ENCODE measurements at regions not wholly inside any gene's neighbourhood (a gene's known extent, or its start where the extent isn't known, plus 50 kb on each side); places are given as distances from the start of the nearest gene placed in this dataset.

DNA sequence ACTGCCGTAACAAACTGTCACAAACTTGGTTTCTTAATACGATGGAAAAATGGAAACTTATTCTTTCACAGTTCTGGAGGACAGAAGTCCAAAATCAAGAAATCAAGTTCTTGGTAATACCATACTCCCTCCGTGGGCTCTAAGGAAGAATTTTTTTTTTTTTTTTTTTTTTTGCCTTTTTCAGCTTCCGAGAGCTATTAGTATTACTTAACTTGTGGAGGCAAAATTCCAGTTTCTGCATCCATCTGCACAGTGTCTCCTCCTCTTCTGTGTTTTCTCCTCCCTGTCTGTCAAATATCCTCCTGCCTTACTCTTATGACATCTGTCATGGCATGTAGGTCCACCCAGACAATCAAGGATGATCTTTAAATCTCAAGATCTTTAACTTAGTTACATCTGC lies 426.6 kb downstream of the SPRY1 start:
- no peak overlapping the region for H3K27ac ChIP-seq (ENCODE audit: low read depth in 2 of 2, low read length in 2 of 2)

DNA sequence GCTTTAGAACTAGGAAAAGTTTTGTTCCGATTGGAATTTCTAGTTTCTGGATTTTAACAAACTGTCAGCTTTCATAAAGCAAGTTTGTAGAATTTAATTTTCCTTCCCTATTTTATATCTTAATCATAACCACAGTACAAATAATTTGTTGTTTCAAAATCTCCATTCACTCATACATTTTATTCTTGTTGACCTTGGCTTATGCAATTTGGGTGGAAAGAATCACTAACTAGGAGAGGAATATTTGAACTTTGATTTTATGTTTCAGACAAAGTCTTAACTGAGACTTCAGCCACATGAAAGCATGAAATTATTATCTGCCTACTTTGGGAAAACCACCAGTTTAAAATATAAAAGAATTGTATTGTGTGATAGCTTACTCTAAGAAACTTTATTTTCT lies 427.9 kb downstream of the SPRY1 start:
- H3K4me1 ChIP-seq (ENCODE audit: control insufficient read depth in 2 of 2, insufficient read depth in 2 of 2, low read length in 2 of 2), result no peaks in the 10 kb centered on the region
- no peak overlapping the region for H3K27ac ChIP-seq (ENCODE audit: low read depth in 2 of 2, low read length in 2 of 2)
- no peak overlapping the region for H3K9ac ChIP-seq (ENCODE audit: low read depth in 1 of 2, low read length in 2 of 2)
- no peak overlapping the region for H3K4me3 ChIP-seq (ENCODE audit: low read length in 2 of 2)
- no peaks in the 10 kb centered on the region for H3K27me3 ChIP-seq (ENCODE audit: control insufficient read depth in 2 of 2, insufficient read depth in 2 of 2, low read length in 2 of 2)
- H3K9me3 ChIP-seq (ENCODE audit: control insufficient read depth in 2 of 2, low read length in 2 of 2), result no peaks in the 10 kb centered on the region
- no peaks in the 10 kb centered on the region for H3K36me3 ChIP-seq (ENCODE audit: control insufficient read depth in 2 of 2, insufficient read depth in 2 of 2, low read length in 2 of 2)

More for the DNA sequence above, 426.6 kb downstream of the SPRY1 start:
- no peaks in the 10 kb centered on the region for H3K9me3 ChIP-seq (ENCODE audit: control insufficient read depth in 2 of 2, low read length in 2 of 2)
- H3K36me3 ChIP-seq (ENCODE audit: control insufficient read depth in 2 of 2, insufficient read depth in 2 of 2, low read length in 2 of 2), result no peaks in the 10 kb centered on the region
- no peaks in the 10 kb centered on the region for H3K27me3 ChIP-seq (ENCODE audit: control insufficient read depth in 2 of 2, insufficient read depth in 2 of 2, low read length in 2 of 2)
- H3K4me3 ChIP-seq (ENCODE audit: low read length in 2 of 2), result no peak overlapping the region
- no peaks in the 10 kb centered on the region for H3K4me1 ChIP-seq (ENCODE audit: control insufficient read depth in 2 of 2, insufficient read depth in 2 of 2, low read length in 2 of 2)
- no peak overlapping the region for H3K9ac ChIP-seq (ENCODE audit: low read depth in 1 of 2, low read length in 2 of 2)

DNA sequence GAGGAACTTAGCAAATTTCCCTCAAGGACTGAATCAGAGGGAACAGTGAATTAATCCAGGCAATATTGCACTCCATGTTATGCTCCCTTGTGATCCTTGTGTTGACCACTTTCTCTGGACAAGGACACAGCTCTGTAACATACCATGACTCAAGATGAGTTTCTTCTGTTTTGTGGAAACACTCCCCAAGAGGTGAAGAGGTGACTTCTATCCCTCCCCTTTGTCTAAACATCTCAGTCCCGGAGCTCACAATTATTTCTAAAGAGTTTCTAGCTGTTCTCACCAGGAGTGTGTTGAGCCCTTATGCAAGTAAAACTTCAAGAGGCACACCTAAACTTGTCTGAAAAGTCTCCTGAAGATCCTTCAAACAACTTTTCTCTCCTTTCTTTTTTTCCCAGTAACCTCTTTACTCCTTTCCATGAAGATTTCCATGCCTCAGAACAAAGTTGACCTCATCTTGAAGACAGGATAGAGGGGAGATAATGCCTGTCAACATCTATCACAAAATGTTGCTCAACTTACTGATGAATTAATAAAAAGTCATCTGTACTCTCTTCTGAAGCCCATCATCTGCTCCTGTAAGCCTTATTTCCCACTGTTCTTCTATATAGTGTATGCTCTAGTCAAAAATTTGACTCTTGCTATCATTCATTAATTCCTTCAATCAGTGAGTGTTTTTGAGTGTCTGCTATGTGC lies 429.1 kb downstream of the SPRY1 start:
- no peaks in the 10 kb centered on the region for H3K4me1 ChIP-seq (ENCODE audit: control insufficient read depth in 2 of 2, insufficient read depth in 2 of 2, low read length in 2 of 2)
- H3K27me3 ChIP-seq (ENCODE audit: control insufficient read depth in 2 of 2, insufficient read depth in 2 of 2, low read length in 2 of 2), result no peaks in the 10 kb centered on the region
- H3K4me3 ChIP-seq (ENCODE audit: low read length in 2 of 2), result no peak overlapping the region
- no peaks in the 10 kb centered on the region for H3K9me3 ChIP-seq (ENCODE audit: control insufficient read depth in 2 of 2, low read length in 2 of 2)
- H3K36me3 ChIP-seq (ENCODE audit: control insufficient read depth in 2 of 2, insufficient read depth in 2 of 2, low read length in 2 of 2), result no peaks in the 10 kb centered on the region
- H3K27ac ChIP-seq (ENCODE audit: low read depth in 2 of 2, low read length in 2 of 2), result no peak overlapping the region
- no peak overlapping the region for H3K9ac ChIP-seq (ENCODE audit: low read depth in 1 of 2, low read length in 2 of 2)

DNA sequence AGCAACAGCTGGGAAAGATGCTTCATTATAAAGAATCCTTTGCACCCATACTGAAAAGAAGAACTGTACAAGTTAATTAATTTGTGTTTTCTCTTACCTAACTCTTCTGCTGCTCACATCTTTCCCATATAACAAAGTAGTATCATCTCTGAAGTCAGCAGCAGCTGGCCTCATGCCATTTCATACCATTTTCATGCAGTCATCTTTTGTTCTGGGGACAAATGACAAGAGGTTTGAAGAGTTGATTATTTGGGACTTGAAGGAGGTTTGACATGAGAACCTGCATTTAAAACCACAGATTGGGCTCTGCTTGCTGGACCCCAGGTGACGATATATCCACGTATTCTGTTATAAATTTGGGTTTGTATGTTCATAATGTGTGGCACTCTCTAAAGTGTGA lies 430.3 kb downstream of the SPRY1 start:
- no peaks in the 10 kb centered on the region for H3K9me3 ChIP-seq (ENCODE audit: control insufficient read depth in 2 of 2, low read length in 2 of 2)
- H3K36me3 ChIP-seq (ENCODE audit: control insufficient read depth in 2 of 2, insufficient read depth in 2 of 2, low read length in 2 of 2), result no peaks in the 10 kb centered on the region
- no peak overlapping the region for H3K9ac ChIP-seq (ENCODE audit: low read depth in 1 of 2, low read length in 2 of 2)
- no peak overlapping the region for H3K4me3 ChIP-seq (ENCODE audit: low read length in 2 of 2)
- H3K4me1 ChIP-seq (ENCODE audit: control insufficient read depth in 2 of 2, insufficient read depth in 2 of 2, low read length in 2 of 2), result no peaks in the 10 kb centered on the region
- H3K27me3 ChIP-seq (ENCODE audit: control insufficient read depth in 2 of 2, insufficient read depth in 2 of 2, low read length in 2 of 2), result no peaks in the 10 kb centered on the region
- no peak overlapping the region for H3K27ac ChIP-seq (ENCODE audit: low read depth in 2 of 2, low read length in 2 of 2)

DNA sequence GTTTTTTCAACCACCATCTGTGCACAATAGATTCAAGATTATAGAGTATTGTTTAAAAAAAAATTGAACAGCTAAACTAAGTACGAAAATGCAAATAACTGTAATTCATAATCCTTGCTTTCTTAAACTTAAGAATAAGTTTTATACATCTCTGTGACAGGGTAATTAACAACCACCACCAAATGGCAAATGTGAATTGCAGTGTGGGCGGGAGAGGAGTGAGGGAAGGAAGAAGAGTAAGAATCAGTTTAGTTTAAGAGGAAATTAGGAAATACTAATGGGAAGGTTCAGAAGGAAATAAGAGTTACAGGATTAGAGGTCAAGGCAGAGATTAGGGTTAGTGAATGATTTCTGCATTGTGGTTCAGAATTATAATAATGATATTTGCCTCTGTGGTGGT lies 430.9 kb downstream of the SPRY1 start:
- H3K27ac ChIP-seq (ENCODE audit: low read depth in 2 of 2, low read length in 2 of 2), result no peak overlapping the region
- H3K4me1 ChIP-seq (ENCODE audit: control insufficient read depth in 2 of 2, insufficient read depth in 2 of 2, low read length in 2 of 2), result no peaks in the 10 kb centered on the region
- no peak overlapping the region for H3K9ac ChIP-seq (ENCODE audit: low read depth in 1 of 2, low read length in 2 of 2)

DNA sequence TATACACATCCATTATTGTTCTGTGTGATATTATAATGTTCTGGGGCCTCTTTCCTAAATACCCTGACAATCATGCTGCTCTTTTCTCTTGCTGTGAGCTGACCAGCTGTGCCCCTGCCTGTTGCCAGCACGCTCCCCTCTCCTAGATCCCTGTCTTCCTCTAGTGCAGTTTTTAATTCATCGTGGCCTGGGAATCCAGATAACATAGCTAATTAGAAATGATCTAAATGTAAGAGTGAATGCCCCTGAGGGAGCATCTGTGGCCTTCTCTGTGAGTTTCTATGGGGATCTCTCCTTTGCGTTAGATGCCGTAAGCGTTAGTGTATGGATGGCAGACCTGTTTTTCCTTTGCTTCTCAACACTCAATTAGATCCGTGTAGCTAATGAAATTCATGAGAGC lies 434.3 kb downstream of the SPRY1 start:
- Histone ChIP-seq H3K9ac (ENCODE audit: low read depth in 1 of 2, low read length in 2 of 2) (no peak overlapping the region), H3K4me3 (ENCODE audit: low read length in 2 of 2) (no peak overlapping the region), H3K36me3 (ENCODE audit: control insufficient read depth in 2 of 2, insufficient read depth in 2 of 2, low read length in 2 of 2) (no peaks in the 10 kb centered on the region), H3K27me3 (ENCODE audit: control insufficient read depth in 2 of 2, insufficient read depth in 2 of 2, low read length in 2 of 2) (no peaks in the 10 kb centered on the region), H3K27ac (ENCODE audit: low read depth in 2 of 2, low read length in 2 of 2) (peak overlapping the region; percentile 54 to 74), H3K9me3 (ENCODE audit: control insufficient read depth in 2 of 2, low read length in 2 of 2) (no peaks in the 10 kb centered on the region), H3K4me1 (ENCODE audit: control insufficient read depth in 2 of 2, insufficient read depth in 2 of 2, low read length in 2 of 2) (no peaks in the 10 kb centered on the region)

More for the DNA sequence above, 430.9 kb downstream of the SPRY1 start:
- Histone ChIP-seq H3K27me3 (ENCODE audit: control insufficient read depth in 2 of 2, insufficient read depth in 2 of 2, low read length in 2 of 2) (no peaks in the 10 kb centered on the region), H3K36me3 (ENCODE audit: control insufficient read depth in 2 of 2, insufficient read depth in 2 of 2, low read length in 2 of 2) (no peaks in the 10 kb centered on the region), H3K4me3 (ENCODE audit: low read length in 2 of 2) (no peak overlapping the region), H3K9me3 (ENCODE audit: control insufficient read depth in 2 of 2, low read length in 2 of 2) (no peaks in the 10 kb centered on the region)

DNA sequence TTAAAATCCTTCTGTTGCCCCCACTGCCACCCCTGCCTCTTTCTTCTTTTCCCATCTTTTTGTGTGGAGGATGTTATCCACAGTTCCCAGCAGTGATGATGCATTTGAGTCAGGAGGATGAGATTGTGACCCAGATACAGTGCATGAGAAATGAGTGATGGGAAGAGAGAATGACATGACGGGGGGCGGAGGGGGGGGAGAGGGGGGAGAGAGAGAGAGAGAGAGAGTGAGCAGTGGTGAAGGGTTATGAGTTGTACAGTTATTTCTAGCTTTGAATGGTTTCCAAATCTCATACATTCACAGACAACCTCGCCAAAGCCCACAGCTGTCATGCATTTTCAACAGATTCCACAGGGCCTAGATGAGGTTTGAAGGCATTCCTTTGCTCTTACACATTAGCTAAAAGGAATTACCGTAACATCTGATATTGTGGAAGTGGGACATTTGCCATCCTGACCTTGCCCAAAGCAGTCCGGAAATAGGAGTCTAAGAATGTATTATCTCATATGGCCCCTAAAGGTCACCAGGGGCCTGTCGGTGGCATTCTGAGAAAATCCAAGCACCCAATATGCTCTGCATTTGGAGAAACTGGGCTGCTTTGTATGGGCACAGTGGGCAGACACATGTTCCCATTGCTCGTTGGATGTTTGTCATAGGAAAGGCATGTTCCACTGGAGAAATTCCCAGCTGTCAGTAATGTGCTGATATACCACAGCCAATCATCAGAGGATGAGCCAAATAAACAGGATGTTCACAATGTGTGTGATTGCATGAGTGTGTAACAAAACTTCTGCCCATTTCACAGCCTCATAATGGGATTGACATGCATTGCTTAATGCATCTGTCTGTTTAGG lies 435.8 kb downstream of the SPRY1 start:
- no peak overlapping the region for H3K4me3 ChIP-seq (ENCODE audit: low read length in 2 of 2)
- no peaks in the 10 kb centered on the region for H3K4me1 ChIP-seq (ENCODE audit: control insufficient read depth in 2 of 2, insufficient read depth in 2 of 2, low read length in 2 of 2)
- H3K9me3 ChIP-seq (ENCODE audit: control insufficient read depth in 2 of 2, low read length in 2 of 2), result no peaks in the 10 kb centered on the region
- H3K36me3 ChIP-seq (ENCODE audit: control insufficient read depth in 2 of 2, insufficient read depth in 2 of 2, low read length in 2 of 2), result no peaks in the 10 kb centered on the region
- H3K9ac ChIP-seq (ENCODE audit: low read depth in 1 of 2, low read length in 2 of 2), result no peak overlapping the region
- no peaks in the 10 kb centered on the region for H3K27me3 ChIP-seq (ENCODE audit: control insufficient read depth in 2 of 2, insufficient read depth in 2 of 2, low read length in 2 of 2)
- H3K27ac ChIP-seq (ENCODE audit: low read depth in 2 of 2, low read length in 2 of 2), result peak overlapping the region; percentile 70 to 74

DNA sequence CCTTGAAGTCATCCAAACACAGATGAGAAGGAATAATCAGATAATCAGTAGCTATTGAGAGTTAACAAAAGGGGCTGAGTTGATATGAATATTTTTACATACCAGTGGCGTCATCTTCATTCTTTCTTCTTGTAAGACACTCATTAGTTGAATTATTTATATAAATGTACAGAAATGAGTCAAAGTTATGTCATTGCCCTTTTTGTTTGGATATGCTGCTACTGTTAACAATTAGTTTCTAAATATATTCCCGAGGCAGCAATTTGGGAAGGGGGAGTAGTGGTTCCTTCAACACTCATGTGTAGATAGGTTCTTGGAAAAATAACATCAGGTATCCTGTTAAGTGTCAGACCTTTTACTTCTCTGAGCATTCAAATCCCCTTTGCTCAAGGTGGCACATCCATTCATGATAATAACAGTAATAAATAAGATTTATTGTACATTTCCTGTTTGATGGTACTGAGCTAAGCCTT lies 436.6 kb downstream of the SPRY1 start:
- Histone ChIP-seq H3K4me1 (ENCODE audit: control insufficient read depth in 2 of 2, insufficient read depth in 2 of 2, low read length in 2 of 2) (no peaks in the 10 kb centered on the region), H3K27me3 (ENCODE audit: control insufficient read depth in 2 of 2, insufficient read depth in 2 of 2, low read length in 2 of 2) (no peaks in the 10 kb centered on the region), H3K4me3 (ENCODE audit: low read length in 2 of 2) (no peak overlapping the region), H3K27ac (ENCODE audit: low read depth in 2 of 2, low read length in 2 of 2) (peak overlapping the region; percentile 67 to 70), H3K9ac (ENCODE audit: low read depth in 1 of 2, low read length in 2 of 2) (no peak overlapping the region), H3K9me3 (ENCODE audit: control insufficient read depth in 2 of 2, low read length in 2 of 2) (no peaks in the 10 kb centered on the region), H3K36me3 (ENCODE audit: control insufficient read depth in 2 of 2, insufficient read depth in 2 of 2, low read length in 2 of 2) (no peaks in the 10 kb centered on the region)

DNA sequence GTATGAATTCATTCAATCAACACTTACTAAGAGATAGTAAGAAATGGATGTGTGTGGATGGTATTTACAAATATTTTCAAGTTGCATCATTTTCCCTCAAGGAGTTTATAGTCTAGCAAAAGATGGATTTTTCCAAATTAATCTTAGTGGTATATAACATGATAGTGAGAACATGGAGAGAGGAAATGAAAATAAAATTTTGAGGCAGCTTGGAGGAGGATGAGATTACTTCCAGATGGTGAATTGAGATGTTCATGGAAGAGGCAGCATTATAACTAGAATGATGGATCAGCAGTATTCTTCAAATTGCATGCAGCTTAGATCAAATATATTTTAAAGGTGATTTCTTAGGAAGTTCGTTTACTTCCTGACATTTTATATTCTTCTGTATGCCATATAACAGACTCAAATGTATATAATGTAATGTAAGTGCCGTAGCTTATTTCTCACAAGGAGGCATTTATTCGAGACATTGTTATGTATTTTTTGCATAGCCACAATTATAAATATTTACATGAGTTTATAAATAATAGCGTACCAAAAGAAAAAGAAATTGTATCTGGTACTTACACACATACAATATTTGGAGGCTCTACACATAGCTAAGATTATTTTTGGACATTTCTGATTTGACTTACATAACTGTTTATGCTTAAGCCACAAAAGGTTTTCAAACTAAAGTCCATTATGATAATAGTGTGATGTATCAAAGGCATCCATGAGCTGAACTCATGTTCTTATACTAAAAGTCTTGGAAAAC lies 439.4 kb downstream of the SPRY1 start:
- no peaks in the 10 kb centered on the region for H3K36me3 ChIP-seq (ENCODE audit: control insufficient read depth in 2 of 2, insufficient read depth in 2 of 2, low read length in 2 of 2)
- H3K4me3 ChIP-seq (ENCODE audit: low read length in 2 of 2), result no peak overlapping the region
- no peaks in the 10 kb centered on the region for H3K4me1 ChIP-seq (ENCODE audit: control insufficient read depth in 2 of 2, insufficient read depth in 2 of 2, low read length in 2 of 2)
- H3K27me3 ChIP-seq (ENCODE audit: control insufficient read depth in 2 of 2, insufficient read depth in 2 of 2, low read length in 2 of 2), result no peaks in the 10 kb centered on the region
- H3K9me3 ChIP-seq (ENCODE audit: control insufficient read depth in 2 of 2, low read length in 2 of 2), result no peaks in the 10 kb centered on the region
- no peak overlapping the region for H3K27ac ChIP-seq (ENCODE audit: low read depth in 2 of 2, low read length in 2 of 2)
- no peak overlapping the region for H3K9ac ChIP-seq (ENCODE audit: low read depth in 1 of 2, low read length in 2 of 2)
